GM10266 (cell line): ENCODE measurements at regions not wholly inside any gene's neighbourhood (a gene's known extent, or its start where the extent isn't known, plus 50 kb on each side); places are given as distances from the start of the nearest gene placed in this dataset.

Experiments used
- DNase-seq: peaks from one replicate; pipeline ENCODE4 v3.0.0; 2012; ENCODE audit errors: extremely low spot score
- CTCF ChIP-seq: IDR thresholded peaks from 2 replicates; pipeline ENCODE4 v1.5.1; 2012; ENCODE audit warnings: mild to moderate bottlenecking, low read depth; ENCODE audit not compliant: control insufficient read depth, insufficient read depth; ENCODE audit errors: missing control alignments

DNA sequence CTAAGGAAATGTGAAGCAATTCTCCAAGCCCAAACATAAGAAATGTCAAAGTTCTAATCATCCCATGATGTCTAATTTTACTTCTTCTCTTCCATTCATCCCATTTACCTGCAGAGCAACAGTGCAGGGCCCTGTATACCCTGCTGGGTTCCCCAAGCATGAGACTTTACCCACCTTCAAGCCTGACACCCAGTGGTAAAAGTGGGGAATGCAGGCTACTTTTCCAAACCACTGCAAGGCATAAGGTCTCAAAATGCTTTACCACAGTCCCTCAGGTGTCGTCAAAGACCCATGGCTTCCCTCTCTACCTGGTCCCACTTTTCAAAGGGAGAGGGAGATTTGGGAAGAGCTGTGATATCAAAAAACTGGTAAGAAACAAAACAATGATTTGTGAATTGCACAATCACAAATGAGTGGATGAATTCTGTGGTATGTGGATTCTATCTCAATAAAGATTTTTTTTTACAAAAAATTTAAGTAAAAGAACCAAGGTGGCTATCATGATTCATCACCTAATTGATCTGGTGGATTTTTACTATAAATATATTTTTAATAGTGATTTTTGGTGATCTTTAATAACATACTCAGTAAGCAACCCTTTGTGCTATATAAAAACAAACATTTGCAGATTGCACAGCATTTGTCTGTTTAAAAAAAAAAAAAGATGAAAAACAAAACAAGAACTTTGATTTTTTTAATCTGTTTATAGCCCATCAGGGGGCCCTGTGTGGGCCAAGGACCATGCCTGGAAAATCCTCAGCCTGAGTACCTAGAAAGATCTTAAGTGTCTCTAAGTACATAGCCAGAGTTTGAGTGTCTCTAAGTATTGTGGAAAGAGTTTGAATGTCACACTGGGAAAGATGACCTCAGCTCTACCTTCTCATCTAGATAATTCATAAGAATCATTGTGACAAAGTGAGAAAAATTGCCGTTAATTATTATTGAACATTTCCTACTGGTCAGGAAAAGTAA, 73.1 kb upstream of the GJB5 start:
- DNase-seq: peak; percentile 58
- TF ChIP-seq CTCF: peak; percentile 81

DNA sequence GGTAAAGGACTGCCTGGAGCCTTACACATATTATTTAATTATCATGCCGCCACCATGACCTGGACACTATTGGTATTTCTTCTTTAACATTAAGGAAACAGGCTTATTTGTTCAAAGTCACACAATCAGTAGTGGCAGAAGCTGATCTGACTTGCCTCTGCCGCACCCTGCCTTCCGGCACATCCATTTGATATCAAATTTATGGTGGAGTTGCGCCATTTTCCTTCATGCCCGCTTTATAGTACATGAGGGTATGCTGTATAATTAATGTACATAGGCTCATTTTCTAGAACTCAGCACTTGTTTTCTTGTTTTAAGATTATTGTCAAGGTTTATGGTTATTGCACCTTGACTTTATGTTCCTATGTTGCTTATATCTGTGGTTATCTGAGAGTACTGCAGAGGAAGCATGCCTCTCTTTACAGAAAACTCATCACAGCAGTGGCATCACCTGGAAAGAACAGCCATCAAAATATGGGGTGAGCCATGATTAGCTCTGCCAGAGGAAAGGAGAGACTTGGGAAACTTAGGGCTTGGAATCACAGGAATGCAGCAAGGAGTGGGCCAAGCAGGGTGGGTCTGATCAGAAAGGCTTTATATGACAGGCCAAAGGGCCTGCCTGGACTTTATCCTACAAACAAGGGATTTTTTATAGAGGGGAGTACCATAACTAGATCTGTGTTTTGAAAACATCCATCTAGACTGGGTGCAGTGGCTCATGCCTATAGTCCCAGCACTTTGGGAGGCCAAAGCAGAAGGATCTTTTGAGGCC, 72.2 kb upstream of the GJB5 start:
- DNase-seq: no peak
- TF ChIP-seq CTCF: no peak

GRCh38 chr1:34683616-34684015, 71.2 kb upstream of the GJB5 start:
- TF ChIP-seq CTCF: no peak
- DNase-seq: no peak

- no peak for DNase-seq
- TF ChIP-seq CTCF: no peak
Observed at GRCh38 chr1:34684266-34684665, 70.6 kb upstream of the GJB5 start.

GRCh38 chr1:34685225-34685624, 69.6 kb upstream of the GJB5 start:
- DNase-seq: no peak
- TF ChIP-seq CTCF: no peak

- no peak for TF ChIP-seq CTCF
Observed at GRCh38 chr1:34686531-34686930, 68.3 kb upstream of the GJB5 start.

More at GRCh38 chr1:34686531-34686930, 68.3 kb upstream of the GJB5 start:
- DNase-seq: no peak
